ENCODE measurements at regions not wholly inside any gene's neighbourhood (a gene's known extent, or its start where the extent isn't known, plus 50 kb on each side); places are given as distances from the start of the nearest gene placed in this dataset.

GRCh38 chr2:133780997-133781513, 212.8 kb upstream of the NCKAP5 start:
- no peak for TF ChIP-seq ZNF274 (IDR thresholded peaks at IDR 0.05; ENCODE audit: low read depth, low read length)
- H3K4me3 ChIP-seq (ENCODE audit: low read length) = no peak overlapping the region

GRCh38 chr2:133787207-133787606, 218.9 kb upstream of the NCKAP5 start:
- H3K4me3 ChIP-seq (ENCODE audit: low read length) = no peak overlapping the region
- TF ChIP-seq ZNF274 (IDR thresholded peaks at IDR 0.05; ENCODE audit: low read depth, low read length) = no peak

DNA sequence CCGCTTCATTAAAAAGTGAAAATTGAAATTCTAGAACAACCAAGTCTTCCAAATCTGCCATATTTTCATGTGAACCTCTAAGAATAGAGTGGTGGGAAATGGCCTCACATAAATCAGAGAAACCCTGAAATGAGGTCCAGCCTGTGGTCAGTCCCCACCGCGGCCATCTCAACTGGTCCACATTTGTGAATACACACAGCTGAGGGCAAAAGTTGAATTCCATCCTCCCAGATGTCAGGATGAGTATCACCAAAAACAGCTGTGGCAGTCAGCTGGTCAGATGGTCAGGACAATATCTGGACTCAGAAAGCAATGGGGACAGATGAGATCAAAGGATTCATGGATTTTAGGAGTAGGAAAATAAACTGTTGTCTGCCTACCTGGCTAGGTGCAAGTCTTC, 219.4 kb upstream of the NCKAP5 start:
- no peak for TF ChIP-seq ZNF274 (IDR thresholded peaks at IDR 0.05; ENCODE audit: low read depth, low read length)

DNA sequence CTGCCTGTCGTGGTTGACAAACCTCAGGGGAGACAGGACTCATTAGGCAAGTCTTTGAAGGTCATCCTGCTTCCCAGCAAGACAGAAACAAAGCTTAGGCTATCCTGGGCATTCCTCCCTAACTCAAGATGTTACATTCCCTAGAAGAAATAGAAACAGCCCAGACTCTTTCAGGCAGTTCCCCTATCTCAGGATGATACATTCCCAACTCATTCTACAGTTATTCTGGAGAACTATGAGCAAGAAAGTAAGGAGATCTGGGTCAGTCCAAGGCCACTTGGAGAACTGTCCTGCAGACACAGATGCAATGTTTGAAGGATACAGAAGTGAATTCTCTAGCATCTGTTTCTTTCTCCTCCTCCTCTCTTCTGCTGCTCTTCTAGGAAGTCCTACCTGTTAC, 220.1 kb upstream of the NCKAP5 start:
- H3K4me3 ChIP-seq (ENCODE audit: low read length) = no peak overlapping the region
- no peak for TF ChIP-seq ZNF274 (IDR thresholded peaks at IDR 0.05; ENCODE audit: low read depth, low read length)

More for the DNA sequence above, 219.4 kb upstream of the NCKAP5 start:
- H3K4me3 ChIP-seq (ENCODE audit: low read length) = no peak overlapping the region

- no peak for TF ChIP-seq ZNF274 (IDR thresholded peaks at IDR 0.05; ENCODE audit: low read depth, low read length)
- H3K4me3 ChIP-seq (ENCODE audit: low read length) = no peak overlapping the region
Measured at GRCh38 chr2:133789743-133790142, 221.5 kb upstream of the NCKAP5 start.

- no peak overlapping the region for H3K4me3 ChIP-seq (ENCODE audit: low read length)
- no peak for TF ChIP-seq ZNF274 (IDR thresholded peaks at IDR 0.05; ENCODE audit: low read depth, low read length)
Measured at GRCh38 chr2:133790711-133791110, 222.4 kb upstream of the NCKAP5 start.

- H3K4me3 ChIP-seq (ENCODE audit: low read length) = no peak overlapping the region
- TF ChIP-seq ZNF274 (IDR thresholded peaks at IDR 0.05; ENCODE audit: low read depth, low read length) = no peak
Measured at GRCh38 chr2:133791191-133791590, 222.9 kb upstream of the NCKAP5 start.

GRCh38 chr2:133792223-133792622, 224.0 kb upstream of the NCKAP5 start:
- no peak overlapping the region for H3K4me3 ChIP-seq (ENCODE audit: low read length)
- no peak for TF ChIP-seq ZNF274 (IDR thresholded peaks at IDR 0.05; ENCODE audit: low read depth, low read length)

DNA sequence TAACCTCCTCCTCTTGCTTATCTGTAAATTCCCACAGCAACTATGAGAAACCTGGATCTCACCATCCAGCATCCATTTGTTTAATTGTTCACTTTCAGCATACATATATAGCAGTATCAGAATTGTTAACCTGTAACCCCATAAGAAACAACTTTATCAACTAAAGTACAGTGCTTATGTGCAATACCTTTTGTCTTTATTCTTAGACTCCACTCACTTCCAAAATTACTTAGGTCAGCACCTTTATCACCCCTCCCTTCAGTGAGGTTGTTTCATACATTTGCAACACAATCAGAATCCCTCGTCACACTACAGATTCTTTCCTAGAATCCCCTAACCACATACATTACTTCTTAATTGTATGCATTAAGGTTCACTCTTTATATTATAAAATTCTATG, 225.9 kb upstream of the NCKAP5 start:
- no peak overlapping the region for H3K4me3 ChIP-seq (ENCODE audit: low read length)
- TF ChIP-seq ZNF274 (IDR thresholded peaks at IDR 0.05; ENCODE audit: low read depth, low read length) = no peak

DNA sequence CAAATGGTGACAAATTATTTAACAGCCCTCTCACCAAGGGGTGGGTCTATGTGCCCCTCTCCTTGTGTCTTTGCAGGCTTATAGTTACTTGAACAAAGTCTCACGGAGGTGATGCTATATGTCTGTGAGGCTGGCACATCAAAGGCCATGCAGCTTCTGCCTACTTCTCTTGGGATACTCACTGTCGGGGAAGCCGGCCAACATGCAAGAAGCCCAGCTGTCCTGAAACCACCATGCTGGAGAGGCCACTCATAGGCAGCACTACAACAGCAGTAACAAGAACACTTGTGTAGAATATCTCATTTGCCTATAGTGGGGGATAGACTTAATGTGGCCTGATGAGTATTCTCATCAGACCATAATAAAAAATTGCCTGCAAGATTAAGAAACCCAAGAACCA, 233.7 kb upstream of the NCKAP5 start:
- TF ChIP-seq ZNF274 (IDR thresholded peaks at IDR 0.05; ENCODE audit: low read depth, low read length) = no peak
- H3K4me3 ChIP-seq (ENCODE audit: low read length) = no peak overlapping the region

- H3K4me3 ChIP-seq (ENCODE audit: low read length) = no peak overlapping the region
- no peak for TF ChIP-seq ZNF274 (IDR thresholded peaks at IDR 0.05; ENCODE audit: low read depth, low read length)
Measured at GRCh38 chr2:133802409-133803039, 234.3 kb upstream of the NCKAP5 start.

GRCh38 chr2:133806564-133806963, 238.3 kb upstream of the NCKAP5 start:
- H3K4me3 ChIP-seq (ENCODE audit: low read length) = no peak overlapping the region
- TF ChIP-seq ZNF274 (IDR thresholded peaks at IDR 0.05; ENCODE audit: low read depth, low read length) = no peak

GRCh38 chr2:133809485-133809884, 241.2 kb upstream of the NCKAP5 start:
- TF ChIP-seq ZNF274 (IDR thresholded peaks at IDR 0.05; ENCODE audit: low read depth, low read length) = no peak
- no peak overlapping the region for H3K4me3 ChIP-seq (ENCODE audit: low read length)

DNA sequence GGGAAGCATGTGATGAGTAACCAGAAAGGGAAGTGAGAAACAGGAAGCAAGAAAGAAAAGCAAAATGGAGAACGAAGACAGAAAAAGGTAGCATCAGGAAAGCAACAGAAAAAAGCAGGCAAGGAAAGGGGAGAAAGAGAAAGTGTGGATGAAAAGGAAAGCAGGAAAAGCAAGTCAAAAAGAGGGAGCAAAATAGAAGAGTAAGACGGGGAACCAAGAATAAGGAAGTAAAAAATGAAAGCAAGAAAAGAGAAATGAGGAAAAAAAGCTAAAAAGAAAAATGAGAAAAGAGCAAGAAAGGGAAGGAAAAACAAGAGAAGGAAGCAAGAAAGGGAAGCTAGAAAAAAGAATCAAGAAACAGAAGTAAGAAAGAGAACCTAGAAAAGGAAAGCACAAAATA, 242.3 kb upstream of the NCKAP5 start:
- TF ChIP-seq ZNF274 (IDR thresholded peaks at IDR 0.05; ENCODE audit: low read depth, low read length) = no peak
- H3K4me3 ChIP-seq (ENCODE audit: low read length) = no peak overlapping the region

DNA sequence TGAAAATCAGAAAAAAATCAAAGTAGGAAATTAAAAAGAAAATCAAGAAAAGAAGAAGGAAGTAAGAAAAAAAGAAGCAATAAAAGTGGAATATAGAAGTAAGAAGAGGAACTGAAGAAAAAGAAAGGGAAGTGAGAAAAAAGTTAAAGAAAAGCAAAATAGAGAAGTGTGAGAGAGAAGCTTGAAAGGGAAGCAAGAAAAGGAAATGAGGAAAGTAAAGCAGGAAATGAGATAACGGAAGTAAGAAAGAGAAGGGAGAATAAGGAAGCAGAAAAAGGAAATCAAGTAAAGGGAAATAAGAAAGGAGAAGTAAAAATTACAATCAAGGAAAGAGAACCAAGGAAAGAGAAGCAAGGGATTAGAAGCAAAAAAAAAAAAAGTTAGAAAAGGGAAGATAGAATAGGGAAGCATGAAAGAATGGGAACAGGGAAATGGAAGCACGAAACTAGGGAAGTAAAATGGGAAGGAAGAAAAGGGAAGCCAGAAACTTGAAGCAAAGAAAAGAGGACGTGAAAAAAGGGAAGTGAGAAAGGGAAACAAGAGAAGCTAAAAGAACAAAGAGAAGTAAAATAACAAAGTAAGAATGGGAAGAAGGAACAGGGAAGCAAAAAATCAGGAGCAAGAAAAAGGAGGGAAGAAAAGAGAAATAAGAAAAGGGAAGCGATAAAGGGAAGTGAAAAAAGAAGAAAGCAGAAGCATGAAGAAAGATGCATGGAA, 243.3 kb upstream of the NCKAP5 start:
- no peak for TF ChIP-seq ZNF274 (IDR thresholded peaks at IDR 0.05; ENCODE audit: low read depth, low read length)
- H3K4me3 ChIP-seq (ENCODE audit: low read length) = no peak overlapping the region

All from GM08714 (cell line).